ENCODE measurements at regions not wholly inside any gene's neighbourhood (a gene's known extent, or its start where the extent isn't known, plus 50 kb on each side); places are given as distances from the start of the nearest gene placed in this dataset.

GRCh38 chr5:113871972-113872371, 358.5 kb downstream of the YTHDC2 start:
- TF ChIP-seq EZH2phosphoT487 (IDR thresholded peaks at IDR 0.05; ENCODE audit: insufficient read depth, low read depth) (no peak), EZH2 (IDR thresholded peaks at IDR 0.05; ENCODE audit: insufficient read depth, poor library complexity, severe bottlenecking) (no peak)
